Activated CD8-positive, alpha-beta memory T cell treated with anti-CD3 and anti-CD28 coated beads for 36 hours (primary cell): ENCODE measurements at regions not wholly inside any gene's neighbourhood (a gene's known extent, or its start where the extent isn't known, plus 50 kb on each side); places are given as distances from the start of the nearest gene placed in this dataset.

Experiments used
- CTCF ChIA-PET: fragments of 350-600 bp; sonication (Branson Sonifier 250); formaldehyde crosslinking; loops from one replicate; lab custom pipeline; 2021; ENCODE audit warnings: antibody characterized with exemption; lab: Charles Lee
- POLR2A ChIA-PET: fragments of 350-600 bp; sonication (Branson Sonifier 250); formaldehyde crosslinking; loops from one replicate; lab custom pipeline; 2021; ENCODE audit warnings: antibody characterized with exemption; lab: Charles Lee

DNA sequence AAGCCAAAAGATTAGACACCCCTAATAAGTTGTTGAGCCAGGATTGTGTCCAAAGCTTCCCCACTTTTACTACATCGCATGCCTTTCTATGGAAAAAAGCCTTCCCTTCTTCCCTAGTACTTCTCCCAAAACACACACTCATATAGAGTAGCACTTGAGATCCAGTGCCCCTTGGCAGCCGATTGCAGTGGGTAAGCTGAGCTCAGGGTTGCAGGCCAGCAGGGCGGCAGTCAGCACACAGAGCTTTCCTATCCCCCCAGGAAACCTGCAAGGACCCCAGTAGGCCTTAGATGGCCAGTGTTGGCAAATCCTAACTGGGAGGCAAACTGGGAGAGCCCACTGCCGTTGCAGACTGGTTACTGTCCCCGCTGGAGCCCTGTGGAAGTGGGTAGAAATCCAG lies 75.7 kb upstream of the C15orf39 start:
- CTCF ChIA-PET: no interaction called here
- POLR2A ChIA-PET: no interaction called here

DNA sequence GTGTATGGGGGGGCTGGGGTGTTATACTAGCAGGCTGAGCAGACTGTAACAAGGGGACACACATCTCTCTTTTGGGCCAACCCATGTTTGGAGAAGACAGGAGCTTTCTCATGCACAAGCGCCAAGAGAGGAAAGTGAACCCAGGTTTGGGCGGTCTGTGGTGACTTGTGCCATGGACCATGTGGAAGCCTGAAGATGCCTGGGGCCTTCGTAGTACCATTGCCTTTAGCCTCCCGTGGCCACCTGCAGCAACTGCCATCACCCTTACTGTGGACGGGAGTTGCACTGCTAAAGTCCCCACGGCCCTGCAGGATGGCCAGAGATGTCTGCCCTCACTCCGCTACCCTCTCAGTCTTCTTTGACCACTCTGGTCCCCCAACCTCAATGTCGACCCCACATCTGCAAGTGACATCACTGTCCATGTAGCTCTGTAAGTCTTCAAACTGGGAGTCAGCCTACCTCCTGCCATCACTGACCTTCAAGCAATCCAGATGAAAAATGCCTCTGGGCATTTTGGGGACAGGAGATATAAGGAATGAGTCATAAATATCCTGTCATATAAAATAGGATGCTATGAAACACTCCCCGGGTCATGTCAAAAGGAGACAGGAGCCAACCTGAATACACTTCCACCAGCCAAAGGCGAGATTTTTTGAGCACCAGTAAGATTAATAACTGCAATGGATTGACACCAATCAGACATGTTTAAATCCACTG lies 74.7 kb upstream of the C15orf39 start:
- ChIA-PET CTCF (no interaction called here), POLR2A (no interaction called here)

- ChIA-PET CTCF (interaction anchor here (1.2 kb wide), 1 partner anchor 85 kb away, joined by 3 read pairs; no protein-coding TSS in a partner anchor), POLR2A (interaction anchor here (0.6 to 0.7 kb wide), 2 partner anchors 28 to 30 kb away, joined by 3 read pairs; no protein-coding TSS in a partner anchor)
These were observed 71.9 kb upstream of the C15orf39 start for GRCh38 chr15:75129788-75130187.

DNA sequence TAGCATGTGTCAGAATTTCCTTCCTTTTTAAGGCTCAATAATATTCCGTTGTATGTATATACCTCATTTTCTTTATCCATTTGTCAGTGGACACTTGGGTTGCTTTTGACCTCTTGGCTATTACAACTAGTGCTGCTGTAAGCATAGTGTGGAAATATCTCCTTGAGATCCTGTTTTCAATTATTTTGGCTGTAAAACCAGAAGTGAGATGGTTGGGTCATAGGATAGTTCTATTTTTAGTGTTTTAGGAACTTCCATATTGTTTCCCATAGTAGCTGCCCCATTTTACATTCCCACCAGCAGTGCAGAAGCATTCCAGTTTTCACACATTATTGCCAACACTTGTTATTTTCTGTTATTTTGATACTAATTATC lies 70.4 kb upstream of the C15orf39 start:
- POLR2A ChIA-PET: interaction anchor here (0.6 to 1.0 kb wide), 2 partner anchors 23 to 88 kb away, joined by 4 read pairs; no protein-coding TSS in a partner anchor
- CTCF ChIA-PET: no interaction called here

GRCh38 chr15:75134748-75135147 lies 66.9 kb upstream of the C15orf39 start:
- ChIA-PET CTCF (no interaction called here), POLR2A (interaction anchor here (0.6 to 0.8 kb wide), 2 partner anchors 22 to 26 kb away, joined by 3 read pairs; no protein-coding TSS in a partner anchor)

GRCh38 chr15:75136118-75136517 lies 65.6 kb upstream of the C15orf39 start:
- CTCF ChIA-PET: no interaction called here
- POLR2A ChIA-PET: no interaction called here

DNA sequence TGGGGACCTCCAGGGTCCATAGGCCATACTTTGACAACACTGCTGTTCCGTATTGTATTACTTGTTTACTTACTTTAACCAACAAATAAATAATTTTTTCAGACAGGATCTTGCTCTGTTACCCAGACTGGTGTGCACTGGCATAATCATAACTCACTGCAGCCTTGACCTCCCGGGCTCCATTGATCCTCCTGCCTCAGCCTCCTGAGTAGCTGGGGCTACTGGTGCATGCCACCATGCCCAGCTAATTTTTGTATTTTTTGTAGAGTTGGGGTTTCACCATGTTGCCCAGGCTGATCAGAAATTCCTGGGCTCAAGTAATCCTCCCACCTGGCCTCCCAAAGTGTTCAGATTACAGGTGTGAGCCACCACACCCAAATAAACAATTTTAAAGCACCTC lies 64.9 kb upstream of the C15orf39 start:
- ChIA-PET CTCF (no interaction called here), POLR2A (no interaction called here)

DNA sequence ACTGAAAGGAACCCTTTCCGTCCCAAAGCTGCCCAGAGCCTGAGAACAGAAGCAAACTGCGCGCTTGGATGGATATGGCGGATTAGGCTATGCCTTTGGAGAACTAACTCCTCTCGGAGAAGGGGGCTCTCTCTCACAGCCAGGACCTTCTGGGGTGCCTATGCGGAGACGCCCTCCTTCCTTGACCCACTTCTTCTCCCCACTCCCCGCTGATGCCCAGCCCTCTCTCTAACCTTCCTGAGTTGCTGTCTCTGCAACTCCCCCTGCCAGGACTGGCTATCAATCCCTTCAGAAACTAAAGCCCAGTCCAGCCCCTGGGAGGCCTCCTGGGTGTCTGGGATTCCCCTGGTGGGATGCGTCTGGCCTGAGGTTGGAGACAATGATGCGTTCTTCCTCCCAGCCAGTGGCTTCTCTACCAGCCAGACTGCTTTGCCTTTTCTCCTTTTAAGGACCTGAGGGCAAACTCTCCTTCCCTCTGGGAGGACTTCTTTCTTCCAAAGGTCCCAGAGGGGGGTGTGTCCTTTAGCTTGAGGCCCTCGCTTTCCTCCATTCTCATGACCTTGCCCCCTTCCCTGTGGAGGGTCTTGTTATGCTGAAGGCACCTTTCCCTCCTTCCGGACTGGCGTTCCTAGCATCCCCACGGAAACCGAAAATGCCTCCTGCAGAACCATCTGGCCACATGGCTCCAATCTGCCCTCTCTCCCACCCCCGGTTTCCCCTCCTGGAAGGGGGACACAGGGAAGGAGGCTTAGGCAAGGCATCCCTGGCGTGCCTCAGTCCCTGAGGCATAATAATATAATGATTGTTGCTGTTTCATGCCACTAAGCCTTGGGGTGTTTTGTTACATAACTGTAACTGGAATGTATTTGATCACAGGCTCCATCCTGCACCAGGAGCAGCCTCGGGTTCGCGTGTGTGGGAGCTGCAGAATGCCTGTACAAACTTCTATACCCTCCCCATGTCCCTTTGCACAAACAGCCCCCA lies 63.4 kb upstream of the C15orf39 start:
- ChIA-PET CTCF (no interaction called here), POLR2A (no interaction called here)

GRCh38 chr15:75140080-75140879 lies 61.4 kb upstream of the C15orf39 start:
- ChIA-PET CTCF (no interaction called here), POLR2A (interaction anchor here (1.0 kb wide), 1 partner anchor 10 kb away, joined by 3 read pairs; no protein-coding TSS in a partner anchor)

DNA sequence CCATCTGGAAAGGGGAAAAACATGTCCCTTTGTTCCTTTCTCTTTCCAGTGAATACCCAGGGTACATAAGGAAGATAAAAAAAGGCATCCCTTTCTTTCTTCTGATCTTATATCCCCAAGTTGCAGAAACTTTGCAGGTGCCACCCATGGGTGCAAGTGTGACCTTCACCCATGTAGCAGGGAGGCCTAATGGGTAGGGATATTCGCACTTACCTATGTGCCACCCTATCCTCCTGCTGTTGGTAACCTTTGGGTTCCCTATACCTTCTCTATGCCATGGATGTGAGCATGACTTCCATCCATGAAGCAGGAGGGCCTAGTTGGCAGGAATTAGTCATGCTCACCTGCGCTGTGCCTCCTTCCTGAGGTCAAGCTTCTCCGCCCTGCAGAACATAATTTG lies 59.2 kb upstream of the C15orf39 start:
- ChIA-PET POLR2A (no interaction called here), CTCF (no interaction called here)

DNA sequence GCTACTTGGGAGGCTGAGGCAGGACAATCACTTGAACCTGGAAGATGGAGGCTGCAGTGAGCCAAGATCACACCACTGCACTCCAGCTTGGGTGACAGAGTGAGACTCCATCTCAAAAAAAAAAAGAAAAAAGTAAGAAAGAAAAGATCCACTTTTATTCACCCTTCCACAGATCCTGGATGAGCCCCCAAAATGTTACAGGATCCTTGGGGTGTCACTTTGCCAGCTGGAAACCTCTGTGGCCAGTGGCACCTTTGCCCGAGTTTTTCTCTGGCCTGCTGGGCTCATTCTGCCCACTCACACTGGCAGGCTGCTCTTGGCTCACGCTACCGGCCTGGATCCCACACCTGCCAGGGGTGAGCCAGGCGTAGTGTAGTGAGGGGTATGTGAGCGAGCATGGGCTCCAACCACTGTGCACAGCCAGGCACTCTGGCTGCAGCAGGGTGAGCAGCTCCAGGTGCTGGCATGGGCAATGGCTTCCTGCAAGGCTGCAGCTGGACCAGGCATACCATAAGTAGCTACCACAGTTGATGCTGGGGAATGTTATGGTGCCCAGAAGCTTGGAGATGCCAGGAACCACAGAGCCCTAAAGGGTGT lies 57.8 kb upstream of the C15orf39 start:
- POLR2A ChIA-PET: no interaction called here
- CTCF ChIA-PET: no interaction called here

DNA sequence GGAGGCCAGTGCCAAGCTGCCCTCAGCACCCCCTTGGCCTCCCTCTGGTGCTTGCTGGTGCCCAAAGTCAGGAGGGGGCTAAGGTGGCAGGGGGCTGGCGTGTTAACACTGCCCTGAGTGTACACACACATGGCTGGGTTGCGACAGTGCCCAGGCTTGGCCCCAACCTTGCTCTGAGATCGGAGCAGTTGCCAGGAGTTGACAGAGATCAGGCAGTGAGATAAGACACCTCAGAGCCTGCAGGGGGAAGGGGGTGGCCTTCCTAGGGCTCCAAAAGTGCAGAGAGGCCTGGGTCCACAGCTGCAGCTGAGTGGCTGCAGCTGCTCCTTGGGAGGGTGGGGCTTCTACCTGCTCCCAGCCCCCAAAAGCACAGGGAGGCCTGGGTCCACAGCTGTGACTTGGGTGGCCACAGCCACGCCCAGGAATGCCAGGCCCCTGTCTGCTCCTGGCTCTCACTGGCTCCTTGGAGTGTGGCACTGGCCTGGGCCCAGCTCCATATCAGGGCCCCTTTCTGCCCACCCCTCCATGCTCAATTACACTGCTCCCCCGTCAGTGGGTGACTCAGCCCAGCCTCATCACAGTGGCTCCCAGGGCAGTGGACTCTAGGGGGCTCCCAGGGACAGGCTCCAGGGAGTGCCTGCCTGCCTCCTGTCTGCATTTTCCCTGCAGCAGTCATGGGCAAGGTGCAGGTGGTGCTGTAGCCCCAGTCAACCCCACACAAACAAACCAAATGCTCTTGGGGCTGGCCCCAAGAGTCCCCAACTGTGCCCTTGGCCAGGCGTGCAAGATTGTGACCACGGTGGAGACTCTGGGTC lies 56.4 kb upstream of the C15orf39 start:
- POLR2A ChIA-PET: no interaction called here
- CTCF ChIA-PET: no interaction called here

DNA sequence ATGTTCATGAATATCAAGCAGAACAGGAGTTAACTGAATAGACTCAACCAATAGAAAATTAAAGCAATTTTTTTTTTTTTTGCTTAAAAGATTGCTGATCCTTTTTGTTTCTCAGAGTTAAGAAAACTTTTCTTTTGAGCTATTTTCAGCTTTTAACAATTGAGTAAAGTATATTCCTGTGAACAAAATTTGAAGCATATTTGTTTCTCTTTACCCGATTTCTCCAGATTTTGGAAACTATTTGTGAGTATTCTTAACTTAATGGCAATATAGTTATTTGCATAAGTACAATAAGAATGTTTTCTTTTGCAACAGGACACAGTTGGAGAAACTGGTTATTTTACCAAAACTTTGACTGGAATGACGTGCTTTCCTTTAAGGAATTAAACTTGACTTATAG lies 53.4 kb upstream of the C15orf39 start:
- ChIA-PET CTCF (interaction anchor here (0.6 to 1.1 kb wide), 3 partner anchors 23 to 53 kb away, joined by 3 to 5 read pairs (median 3); partner anchors contain the start of gene C15orf39), POLR2A (interaction anchor here (0.6 kb wide), 1 partner anchor 120 kb away, joined by 3 read pairs; no protein-coding TSS in a partner anchor)

DNA sequence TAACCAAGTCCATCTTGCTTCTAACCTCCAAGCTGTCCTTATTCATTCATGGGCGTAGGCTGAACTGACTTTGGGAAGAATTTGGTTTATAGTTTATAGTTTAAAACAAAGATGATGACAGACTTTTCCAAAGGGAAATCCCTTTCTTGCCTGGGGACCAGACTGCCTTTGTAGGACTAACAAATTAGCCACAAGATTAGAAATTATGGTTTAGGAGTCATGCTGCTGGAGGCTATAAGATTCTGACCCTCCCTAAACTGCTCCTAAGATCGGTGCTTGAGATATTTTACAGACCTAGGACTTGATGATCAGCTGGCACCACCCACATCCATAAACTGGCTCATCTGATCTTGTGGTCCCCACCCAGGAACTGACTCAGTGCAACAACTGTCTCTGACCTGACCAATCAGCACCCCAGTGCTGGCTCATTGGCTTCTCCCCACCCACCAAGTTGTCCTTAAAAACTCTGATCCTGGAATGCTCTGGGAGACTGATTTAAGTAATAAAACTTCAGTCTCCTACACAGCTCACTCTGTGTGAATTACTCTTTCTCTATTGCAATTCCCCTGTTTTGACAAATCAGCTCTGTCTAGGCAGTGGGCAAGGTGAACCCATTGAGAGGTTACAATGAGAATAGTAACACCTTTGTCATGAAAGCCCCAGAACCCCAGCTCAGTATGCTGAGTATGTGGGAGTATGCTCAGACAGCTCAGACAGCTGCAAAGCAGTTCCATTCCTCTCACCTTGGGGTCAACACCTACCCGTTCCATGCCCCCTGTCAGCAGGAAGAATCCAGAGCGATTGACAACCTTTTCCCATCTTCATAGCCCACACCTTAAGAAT lies 51.6 kb upstream of the C15orf39 start:
- ChIA-PET CTCF (no interaction called here), POLR2A (no interaction called here)

- ChIA-PET CTCF (no interaction called here), POLR2A (no interaction called here)
These were observed 50.2 kb upstream of the C15orf39 start for GRCh38 chr15:75151214-75152128.
